Epithelial cell of proximal tubule (primary cell): ENCODE measurements at regions not wholly inside any gene's neighbourhood (a gene's known extent, or its start where the extent isn't known, plus 50 kb on each side); places are given as distances from the start of the nearest gene placed in this dataset.

Experiments used
- DNase-seq: peaks from one replicate; pipeline ENCODE4 v3.0.0-alpha.2; 2011; ENCODE audit warnings: low read depth
- H3K4me3 ChIP-seq: 2 replicates; pipeline ENCODE4 v1.5.1; 2011; ENCODE audit warnings: low read depth, mild to moderate bottlenecking, low read length
- TF ChIP-seq, protein P1 (sequence below): conservative IDR thresholded peaks from 2 replicates; pipeline ENCODE4 v1.5.1; 2012; ENCODE audit warnings: low read depth, mild to moderate bottlenecking, low read length

- H3K4me3 ChIP-seq, result no peak overlapping the region
- TF ChIP-seq, protein P1, sequence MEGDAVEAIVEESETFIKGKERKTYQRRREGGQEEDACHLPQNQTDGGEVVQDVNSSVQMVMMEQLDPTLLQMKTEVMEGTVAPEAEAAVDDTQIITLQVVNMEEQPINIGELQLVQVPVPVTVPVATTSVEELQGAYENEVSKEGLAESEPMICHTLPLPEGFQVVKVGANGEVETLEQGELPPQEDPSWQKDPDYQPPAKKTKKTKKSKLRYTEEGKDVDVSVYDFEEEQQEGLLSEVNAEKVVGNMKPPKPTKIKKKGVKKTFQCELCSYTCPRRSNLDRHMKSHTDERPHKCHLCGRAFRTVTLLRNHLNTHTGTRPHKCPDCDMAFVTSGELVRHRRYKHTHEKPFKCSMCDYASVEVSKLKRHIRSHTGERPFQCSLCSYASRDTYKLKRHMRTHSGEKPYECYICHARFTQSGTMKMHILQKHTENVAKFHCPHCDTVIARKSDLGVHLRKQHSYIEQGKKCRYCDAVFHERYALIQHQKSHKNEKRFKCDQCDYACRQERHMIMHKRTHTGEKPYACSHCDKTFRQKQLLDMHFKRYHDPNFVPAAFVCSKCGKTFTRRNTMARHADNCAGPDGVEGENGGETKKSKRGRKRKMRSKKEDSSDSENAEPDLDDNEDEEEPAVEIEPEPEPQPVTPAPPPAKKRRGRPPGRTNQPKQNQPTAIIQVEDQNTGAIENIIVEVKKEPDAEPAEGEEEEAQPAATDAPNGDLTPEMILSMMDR, result no peak
- no peak for DNase-seq
Observed at GRCh38 chr18:2302012-2302411, 269.3 kb downstream of the METTL4 start.

GRCh38 chr18:2302628-2303516, 268.4 kb downstream of the METTL4 start:
- TF ChIP-seq, protein P1, result no peak
- H3K4me3 ChIP-seq, result peak overlapping the region; percentile 5
- DNase-seq, result no peak

DNA sequence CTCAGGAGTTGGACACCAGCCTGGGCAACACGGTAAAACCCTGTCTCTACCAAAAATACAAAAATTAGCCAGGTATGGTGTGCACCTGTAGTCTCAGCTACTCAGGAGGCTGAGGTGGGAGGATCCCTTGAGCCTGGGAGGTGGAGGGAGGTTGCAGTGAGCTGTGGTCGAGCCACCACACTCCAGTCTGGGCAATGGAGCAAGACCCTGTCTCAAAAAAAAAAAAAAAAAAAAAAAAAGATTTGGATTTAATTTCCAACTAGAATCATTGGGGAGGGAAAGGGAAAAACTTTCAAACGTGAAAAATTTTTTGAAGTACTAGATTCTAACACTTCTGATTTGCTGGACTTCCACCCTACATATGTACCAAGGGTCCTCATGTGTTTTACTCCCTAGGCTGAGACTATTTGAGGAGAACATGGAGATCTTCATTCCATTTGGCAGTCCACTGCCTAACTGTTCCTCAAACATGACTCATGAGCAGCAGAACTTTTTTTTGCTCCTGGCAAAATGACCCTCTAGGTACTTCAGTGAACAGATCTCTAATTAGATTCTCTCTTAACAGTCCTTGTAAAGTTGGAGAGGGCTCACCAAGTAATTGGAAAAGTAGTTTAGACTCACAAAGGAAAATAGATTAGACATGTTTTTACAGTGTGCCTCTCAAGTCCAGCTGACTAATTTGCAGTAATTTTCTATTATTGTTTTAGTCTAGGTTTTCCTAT, 267.6 kb downstream of the METTL4 start:
- H3K4me3 ChIP-seq, result no peak overlapping the region
- no peak for DNase-seq
- TF ChIP-seq, protein P1, result no peak

DNA sequence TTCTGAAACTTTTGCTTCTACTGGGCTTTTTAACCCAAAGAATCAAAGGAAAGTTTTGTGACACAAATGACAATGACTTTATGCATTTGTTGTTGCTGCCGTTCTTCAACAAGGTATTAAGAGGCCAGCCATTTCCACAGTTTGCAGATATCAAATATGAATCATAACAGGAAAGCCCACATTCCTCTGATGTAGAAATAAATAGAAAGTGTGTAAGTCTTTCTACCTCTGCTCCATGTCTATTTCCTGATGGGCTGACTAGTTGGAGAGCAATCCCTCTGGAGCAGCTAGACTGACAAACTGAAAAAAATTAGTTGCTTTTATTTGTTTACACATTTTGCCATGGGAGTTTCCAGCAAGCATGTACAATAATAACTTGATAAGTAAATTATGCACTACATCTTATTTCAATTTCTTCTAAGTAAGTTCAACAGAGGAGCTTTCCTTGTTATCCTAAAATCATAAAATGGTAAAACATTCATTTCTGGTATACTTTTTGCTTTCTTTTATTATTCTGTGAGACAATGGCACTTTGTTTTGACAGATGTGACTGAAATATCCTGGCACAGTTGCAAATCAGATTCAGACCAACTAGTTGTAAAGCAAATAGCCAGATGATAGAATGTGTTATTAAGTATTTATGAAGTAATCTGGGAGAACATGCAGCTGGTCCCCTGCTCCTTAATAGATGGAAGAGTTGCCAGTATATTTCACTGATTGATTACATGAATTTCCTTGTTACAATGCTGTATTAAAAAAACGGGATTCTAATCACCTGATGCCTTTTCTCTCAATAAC, 266.7 kb downstream of the METTL4 start:
- H3K4me3 ChIP-seq, result no peak overlapping the region
- TF ChIP-seq, protein P1, result no peak
- no peak for DNase-seq

DNA sequence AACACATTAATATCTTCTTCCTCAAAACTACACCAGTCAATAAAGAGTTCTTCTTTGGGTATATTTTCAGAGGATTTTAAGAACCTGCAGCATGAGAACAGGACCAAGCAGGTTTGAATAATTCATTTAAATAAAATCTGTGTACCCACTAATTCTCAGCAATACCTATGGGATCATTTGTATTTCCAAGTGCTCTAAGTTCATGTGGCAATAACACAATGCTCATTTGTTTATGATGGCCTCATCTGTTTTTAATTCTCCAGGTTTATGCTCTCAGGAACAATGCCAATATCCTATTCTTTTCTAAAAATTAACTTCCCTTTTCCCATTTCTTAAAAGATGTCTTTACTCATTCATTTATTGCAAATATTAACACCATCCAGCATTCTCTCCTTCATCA, 264.7 kb downstream of the METTL4 start:
- no peak overlapping the region for H3K4me3 ChIP-seq
- no peak for DNase-seq
- TF ChIP-seq, protein P1, result no peak

DNA sequence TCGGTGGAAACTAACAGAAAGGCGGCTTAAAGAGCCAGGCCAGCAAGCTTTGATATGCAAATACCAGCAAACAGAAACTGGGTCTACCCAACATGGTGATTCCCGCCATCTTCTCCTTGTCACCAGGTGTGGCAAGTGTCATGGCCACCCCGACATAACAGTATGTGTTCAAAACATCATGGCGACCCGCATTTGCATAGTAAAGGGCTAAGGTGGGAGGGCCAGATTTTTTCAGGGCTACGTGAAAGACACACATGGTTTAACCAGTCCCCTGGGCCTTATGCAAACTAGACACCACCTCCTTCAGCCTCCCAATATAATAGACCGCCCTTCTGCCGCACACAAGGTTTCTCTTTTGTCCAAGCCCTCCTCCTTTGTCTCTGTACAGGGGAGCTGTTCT, 260.4 kb downstream of the METTL4 start:
- no peak overlapping the region for H3K4me3 ChIP-seq
- no peak for DNase-seq
- TF ChIP-seq, protein P1, result no peak
